H9 (cell line): ENCODE measurements at regions not wholly inside any gene's neighbourhood (a gene's known extent, or its start where the extent isn't known, plus 50 kb on each side); places are given as distances from the start of the nearest gene placed in this dataset.

Experiments
- DNase-seq: peaks from one replicate; pipeline ENCODE4 v3.0.0-alpha.2; 2017
- H2AFZ ChIP-seq: one replicate; pipeline ENCODE4 v1.6.1; 2013; ENCODE audit warnings: mild to moderate bottlenecking, low read length, control low read depth, moderate library complexity
- H2AK5ac ChIP-seq: 2 replicates; pipeline ENCODE4 v1.6.1; 2013; ENCODE audit warnings: low read length, control low read depth, mixed read lengths; ENCODE audit not compliant: insufficient read length
- H2BK120ac ChIP-seq: one replicate; pipeline ENCODE4 v1.6.1; 2013; ENCODE audit warnings: low read depth, mild to moderate bottlenecking, low read length, control low read depth, inconsistent platforms; ENCODE audit not compliant: poor library complexity, severe bottlenecking
- H2BK12ac ChIP-seq: 2 replicates; pipeline ENCODE4 v1.6.1; 2013; ENCODE audit warnings: low read length, control low read depth, mixed read lengths, low read depth; ENCODE audit not compliant: insufficient read length
- H2BK15ac ChIP-seq: 2 replicates; pipeline ENCODE4 v1.6.1; 2013; ENCODE audit warnings: low read depth, low read length, control low read depth
- H2BK20ac ChIP-seq: one replicate; pipeline ENCODE4 v1.6.1; 2013; ENCODE audit warnings: low read depth, mild to moderate bottlenecking, low read length, control low read depth, inconsistent platforms; ENCODE audit not compliant: poor library complexity, severe bottlenecking
- H2BK5ac ChIP-seq: 2 replicates; pipeline ENCODE4 v1.6.1; 2013; ENCODE audit warnings: low read length, control low read depth, mixed read lengths; ENCODE audit not compliant: insufficient read length
- H3K14ac ChIP-seq: 2 replicates; pipeline ENCODE4 v1.6.1; 2013; ENCODE audit warnings: low read length, control low read depth; ENCODE audit not compliant: insufficient read depth
- H3K18ac ChIP-seq: 2 replicates; pipeline ENCODE4 v1.6.1; 2013; ENCODE audit warnings: low read depth, mild to moderate bottlenecking, mixed read lengths, low read length, control low read depth; ENCODE audit not compliant: insufficient read length
- H3K23ac ChIP-seq: 2 replicates; pipeline ENCODE4 v1.6.1; 2013; ENCODE audit warnings: low read length, control low read depth, mixed read lengths, low read depth; ENCODE audit not compliant: insufficient read length
- H3K23me2 ChIP-seq: 2 replicates; pipeline ENCODE4 v1.6.1; 2013; ENCODE audit warnings: low read depth, mild to moderate bottlenecking, mixed read lengths, low read length, control low read depth; ENCODE audit not compliant: insufficient read length, poor library complexity, severe bottlenecking
- H3K27ac ChIP-seq: 2 replicates; pipeline ENCODE4 v1.5.1; 2013; ENCODE audit warnings: low read length, control low read depth, mixed read lengths, low read depth; ENCODE audit not compliant: insufficient read length
- H3K27me3 ChIP-seq: 2 replicates; pipeline ENCODE4 v1.6.1; 2013; ENCODE audit warnings: low read length, control low read depth, inconsistent platforms; ENCODE audit not compliant: insufficient read depth
- H3K4ac ChIP-seq: 2 replicates; pipeline ENCODE4 v1.6.1; 2013; ENCODE audit warnings: low read depth, mild to moderate bottlenecking, control low read depth, inconsistent platforms, low read length, moderate library complexity
- H3K4me1 ChIP-seq: 2 replicates; pipeline ENCODE4 v1.6.1; 2013; ENCODE audit warnings: low read length, control low read depth, inconsistent platforms; ENCODE audit not compliant: insufficient read depth
- H3K4me2 ChIP-seq: 2 replicates; pipeline ENCODE4 v1.6.1; 2013; ENCODE audit warnings: low read length, control low read depth, mixed read lengths; ENCODE audit not compliant: insufficient read length, insufficient read depth
- H3K56ac ChIP-seq: 2 replicates; pipeline ENCODE4 v1.6.1; 2013; ENCODE audit warnings: low read depth, mild to moderate bottlenecking, mixed read lengths, low read length, control low read depth; ENCODE audit not compliant: insufficient read length
- H3K79me1 ChIP-seq: 2 replicates; pipeline ENCODE4 v1.6.1; 2013; ENCODE audit warnings: low read depth, mild to moderate bottlenecking, moderate library complexity, low read length, control low read depth, inconsistent platforms; ENCODE audit not compliant: insufficient read depth, poor library complexity, severe bottlenecking
- H3K79me2 ChIP-seq: 2 replicates; pipeline ENCODE4 v1.6.1; 2013; ENCODE audit warnings: low read length, control low read depth, inconsistent platforms; ENCODE audit not compliant: insufficient read depth
- H3K9ac ChIP-seq: 2 replicates; pipeline ENCODE4 v1.6.1; 2013; ENCODE audit warnings: low read length, control low read depth, mixed read lengths; ENCODE audit not compliant: insufficient read length; ENCODE audit errors: extremely low read depth
- H3K9me3 ChIP-seq: one replicate; pipeline ENCODE4 v1.6.1; 2013; ENCODE audit warnings: low read depth, low read length, inconsistent platforms; ENCODE audit not compliant: control insufficient read depth
- H3T11ph ChIP-seq: one replicate; pipeline ENCODE4 v1.6.1; 2013; ENCODE audit warnings: mild to moderate bottlenecking, low read length, control low read depth, inconsistent platforms
- H4K20me1 ChIP-seq: one replicate; pipeline ENCODE4 v1.6.1; 2013; ENCODE audit not compliant: control insufficient read depth, insufficient read length, insufficient read depth
- H4K5ac ChIP-seq: 2 replicates; pipeline ENCODE4 v1.6.1; 2013; ENCODE audit warnings: low read depth, mild to moderate bottlenecking, mixed read lengths, low read length, control low read depth; ENCODE audit not compliant: insufficient read length
- H4K8ac ChIP-seq: replicated peaks from 2 replicates; pipeline ENCODE4 v1.6.1; 2013; ENCODE audit warnings: low read length, control low read depth, mixed read lengths, low read depth; ENCODE audit not compliant: insufficient read length
- H4K91ac ChIP-seq: 2 replicates; pipeline ENCODE4 v1.6.1; 2013; ENCODE audit warnings: low read depth, mild to moderate bottlenecking, moderate library complexity, mixed read lengths, low read length, control low read depth; ENCODE audit not compliant: insufficient read length
- H3K27ac Mint-ChIP-seq, 3 experiments: 2 replicates in 2 of 3; 3 replicates in 1 of 3; pipeline ENCODE4 v1.8.0; 2020 to 2021; ENCODE audit warnings: mixed read lengths in 3 of 3, mild to moderate bottlenecking in 1 of 3, moderate library complexity in 1 of 3
- H3K27me3 Mint-ChIP-seq: 2 replicates; pipeline ENCODE4 v1.8.0; 2021; ENCODE audit warnings: low read depth, mild to moderate bottlenecking, moderate library complexity, mixed read lengths
- H3K36me3 Mint-ChIP-seq, 3 experiments: 2 replicates in 2 of 3; 3 replicates in 1 of 3; pipeline ENCODE4 v1.8.0; 2020 to 2021; ENCODE audit warnings: low read depth in 3 of 3, mixed read lengths in 3 of 3; ENCODE audit not compliant: insufficient read depth in 1 of 3
- H3K4me1 Mint-ChIP-seq, 2 experiments: 2 replicates each; pipeline ENCODE4 v1.8.0; 2020; ENCODE audit warnings: mixed read lengths in 2 of 2
- H3K4me3 Mint-ChIP-seq, 2 experiments: 2 replicates in 1 of 2; 3 replicates in 1 of 2; pipeline ENCODE4 v1.8.0; 2020 to 2021; ENCODE audit warnings: mild to moderate bottlenecking in 2 of 2, mixed read lengths in 2 of 2, moderate library complexity in 1 of 2
- H3K9me3 Mint-ChIP-seq, 2 experiments: 2 replicates in 1 of 2; 3 replicates in 1 of 2; pipeline ENCODE4 v1.8.0; 2020; ENCODE audit warnings: mild to moderate bottlenecking in 2 of 2, mixed read lengths in 2 of 2, moderate library complexity in 1 of 2
- CTCF ChIP-seq: fragments of 200-600 bp; sonication (generic); conservative IDR thresholded peaks from 3 replicates; pipeline ENCODE4 v1.8.0; 2021; ENCODE audit warnings: antibody characterized with exemption, mild to moderate bottlenecking
- WGBS: extraction: QIAGEN DNeasy Blood & Tissue Kit; methylation state at CpG from one replicate; pipeline ENCODE4 v1.1.7; 2013; ENCODE audit warnings: missing lambda C conversion rate, low lambda C conversion rate, mixed read lengths; ENCODE audit not compliant: insufficient read length; ENCODE audit errors: extremely low coverage; 5-methylcytosine and 5-hydroxymethylcytosine counted together

GRCh38 chr6:50289366-50289765 lies 239.6 kb upstream of the DEFB112 start:
- H3K4me1 Mint-ChIP-seq = no peaks in the 10 kb centered on the region
- H3K4ac ChIP-seq = no peak overlapping the region
- H3K4me1 ChIP-seq = no peaks in the 10 kb centered on the region
- H2BK12ac ChIP-seq = no peak overlapping the region
- H2BK15ac ChIP-seq = no peak overlapping the region
- H3K9ac ChIP-seq = no peak overlapping the region
- H3K27ac ChIP-seq = no peak overlapping the region
- DNase-seq = no peak
- H3T11ph ChIP-seq = no peak overlapping the region
- no peak overlapping the region for H2AK5ac ChIP-seq
- H2AFZ ChIP-seq = no peak overlapping the region
- H3K36me3 Mint-ChIP-seq = no peaks in the 10 kb centered on the region
- no peak overlapping the region for H3K4me3 Mint-ChIP-seq
- H4K91ac ChIP-seq = no peak overlapping the region
- H3K79me1 ChIP-seq = no peaks in the 10 kb centered on the region
- H2BK20ac ChIP-seq = no peak overlapping the region
- H3K27me3 Mint-ChIP-seq = no peaks in the 10 kb centered on the region; the same call in 1 of the 2 replicates
- no peaks in the 10 kb centered on the region for H3K23me2 ChIP-seq
- H3K9me3 ChIP-seq = no peaks in the 10 kb centered on the region
- H3K56ac ChIP-seq = no peak overlapping the region
- no peaks in the 10 kb centered on the region for H4K20me1 ChIP-seq
- no peak overlapping the region for H3K23ac ChIP-seq
- no peak overlapping the region for H2BK5ac ChIP-seq
- TF ChIP-seq CTCF = no peak
- H3K27me3 ChIP-seq = no peaks in the 10 kb centered on the region
- no peak overlapping the region for H3K4me2 ChIP-seq
- H3K9me3 Mint-ChIP-seq = no peaks in the 10 kb centered on the region
- H2BK120ac ChIP-seq = no peak overlapping the region
- H3K14ac ChIP-seq = no peak overlapping the region
- H4K8ac ChIP-seq = no peak overlapping the region
- no CpG with 5 or more reads among the region's 1 CpG for WGBS
- no peaks in the 10 kb centered on the region for H3K79me2 ChIP-seq
- H4K5ac ChIP-seq = no peak overlapping the region
- H3K27ac Mint-ChIP-seq = no peak overlapping the region
- no peak overlapping the region for H3K18ac ChIP-seq
